IPS-15b (cell line): ENCODE measurements at regions not wholly inside any gene's neighbourhood (a gene's known extent, or its start where the extent isn't known, plus 50 kb on each side); places are given as distances from the start of the nearest gene placed in this dataset.
"Not testable (repeated sequence)": the region's sequence is repeated elsewhere in the genome, so short reads cannot be mapped to it uniquely, and the experiment has no call there.

Source experiments
- H3K27me3 ChIP-seq: one replicate; pipeline ENCODE4 v1.6.1; 2013; ENCODE audit warnings: low read length; ENCODE audit not compliant: control insufficient read depth, insufficient read depth
- H3K36me3 ChIP-seq: one replicate; pipeline ENCODE4 v1.6.1; 2013; ENCODE audit warnings: low read length; ENCODE audit not compliant: control insufficient read depth, insufficient read depth
- H3K4me1 ChIP-seq: one replicate; pipeline ENCODE4 v1.6.1; 2013; ENCODE audit warnings: mild to moderate bottlenecking, low read length; ENCODE audit not compliant: control insufficient read depth, insufficient read depth
- H3K4me3 ChIP-seq: one replicate; pipeline ENCODE4 v1.5.1; 2013; ENCODE audit warnings: low read depth, low read length
- H3K9ac ChIP-seq: one replicate; pipeline ENCODE4 v1.6.1; 2013; ENCODE audit warnings: low read depth, mild to moderate bottlenecking, low read length
- H3K9me3 ChIP-seq: one replicate; pipeline ENCODE4 v1.6.1; 2013; ENCODE audit warnings: mild to moderate bottlenecking, low read length; ENCODE audit not compliant: control insufficient read depth, insufficient read depth

- Histone ChIP-seq H3K4me1 (peaks cover 2% of the 10 kb centered on the region), H3K4me3 (no peak overlapping the region), H3K9ac (no peak overlapping the region)
These were observed 102.2 kb upstream of the CCDC28A start for GRCh38 chr6:138671351-138671750.

GRCh38 chr6:138673346-138674014, 100.1 kb upstream of the CCDC28A start:
- Histone ChIP-seq H3K36me3 (no peaks in the 10 kb centered on the region), H3K9ac (no peak overlapping the region), H3K27me3 (no peaks in the 10 kb centered on the region), H3K9me3 (no peaks in the 10 kb centered on the region), H3K4me3 (no peak overlapping the region), H3K4me1 (peaks cover 9% of the 10 kb centered on the region)

More at GRCh38 chr6:138671351-138671750, 102.2 kb upstream of the CCDC28A start:
- Histone ChIP-seq H3K9me3 (no peaks in the 10 kb centered on the region), H3K36me3 (no peaks in the 10 kb centered on the region), H3K27me3 (no peaks in the 10 kb centered on the region)

- not testable (repeated sequence) for H3K4me3 ChIP-seq, H3K36me3 ChIP-seq, H3K9ac ChIP-seq
These were observed 99.1 kb upstream of the CCDC28A start for GRCh38 chr6:138674444-138674843.

GRCh38 chr6:138677538-138677937, 96.0 kb upstream of the CCDC28A start:
- Histone ChIP-seq H3K9ac (no peak overlapping the region), H3K4me3 (no peak overlapping the region), H3K9me3 (no peaks in the 10 kb centered on the region), H3K36me3 (no peaks in the 10 kb centered on the region), H3K27me3 (no peaks in the 10 kb centered on the region), H3K4me1 (peaks cover 7% of the 10 kb centered on the region)

More at GRCh38 chr6:138674444-138674843, 99.1 kb upstream of the CCDC28A start:
- not testable (repeated sequence) for H3K4me1 ChIP-seq, H3K27me3 ChIP-seq, H3K9me3 ChIP-seq

GRCh38 chr6:138678168-138678567, 95.4 kb upstream of the CCDC28A start:
- no peak overlapping the region for H3K4me3 ChIP-seq

GRCh38 chr6:138680085-138680484, 93.5 kb upstream of the CCDC28A start:
- Histone ChIP-seq H3K9me3 (no peaks in the 10 kb centered on the region), H3K27me3 (no peaks in the 10 kb centered on the region), H3K9ac (no peak overlapping the region), H3K36me3 (no peaks in the 10 kb centered on the region), H3K4me1 (peaks cover 10% of the 10 kb centered on the region), H3K4me3 (no peak overlapping the region)

More at GRCh38 chr6:138678168-138678567, 95.4 kb upstream of the CCDC28A start:
- Histone ChIP-seq H3K27me3 (no peaks in the 10 kb centered on the region), H3K9ac (no peak overlapping the region), H3K4me1 (peaks cover 7% of the 10 kb centered on the region), H3K36me3 (no peaks in the 10 kb centered on the region), H3K9me3 (no peaks in the 10 kb centered on the region)

GRCh38 chr6:138681627-138682026, 91.9 kb upstream of the CCDC28A start:
- Histone ChIP-seq H3K27me3 (no peaks in the 10 kb centered on the region), H3K36me3 (no peaks in the 10 kb centered on the region), H3K4me1 (peaks cover 10% of the 10 kb centered on the region), H3K9ac (no peak overlapping the region), H3K9me3 (no peaks in the 10 kb centered on the region), H3K4me3 (no peak overlapping the region)

- Histone ChIP-seq H3K4me1 (peaks cover 3% of the 10 kb centered on the region), H3K9ac (no peak overlapping the region), H3K4me3 (no peak overlapping the region), H3K36me3 (no peaks in the 10 kb centered on the region), H3K9me3 (no peaks in the 10 kb centered on the region), H3K27me3 (no peaks in the 10 kb centered on the region)
These were observed 90.7 kb upstream of the CCDC28A start for GRCh38 chr6:138682704-138683527.

GRCh38 chr6:138685257-138685656, 88.3 kb upstream of the CCDC28A start:
- no peak overlapping the region for H3K4me3 ChIP-seq
- H3K9ac ChIP-seq = no peak overlapping the region
- H3K9me3 ChIP-seq = no peaks in the 10 kb centered on the region
- peaks cover 3% of the 10 kb centered on the region for H3K4me1 ChIP-seq
- no peaks in the 10 kb centered on the region for H3K36me3 ChIP-seq
- no peaks in the 10 kb centered on the region for H3K27me3 ChIP-seq

GRCh38 chr6:138685781-138686180, 87.8 kb upstream of the CCDC28A start:
- H3K4me1 ChIP-seq = peaks cover 4% of the 10 kb centered on the region
- H3K9me3 ChIP-seq = no peaks in the 10 kb centered on the region
- no peak overlapping the region for H3K4me3 ChIP-seq
- no peak overlapping the region for H3K9ac ChIP-seq
- H3K27me3 ChIP-seq = peaks cover under 1% of the 10 kb centered on the region
- H3K36me3 ChIP-seq = no peaks in the 10 kb centered on the region

- Histone ChIP-seq H3K4me3 (no peak overlapping the region), H3K36me3 (no peaks in the 10 kb centered on the region), H3K9ac (no peak overlapping the region), H3K4me1 (peaks cover 11% of the 10 kb centered on the region), H3K9me3 (no peaks in the 10 kb centered on the region), H3K27me3 (peaks cover 2% of the 10 kb centered on the region)
These were observed 85.0 kb upstream of the CCDC28A start for GRCh38 chr6:138688580-138688979.

- no peaks in the 10 kb centered on the region for H3K36me3 ChIP-seq
- peaks cover 10% of the 10 kb centered on the region for H3K27me3 ChIP-seq
- peaks cover 14% of the 10 kb centered on the region for H3K4me1 ChIP-seq
- no peaks in the 10 kb centered on the region for H3K9me3 ChIP-seq
- H3K9ac ChIP-seq = no peak overlapping the region
- H3K4me3 ChIP-seq = no peak overlapping the region
These were observed 83.7 kb upstream of the CCDC28A start for GRCh38 chr6:138689849-138690248.
